IMR-90 (cell line): ENCODE measurements at regions not wholly inside any gene's neighbourhood (a gene's known extent, or its start where the extent isn't known, plus 50 kb on each side); places are given as distances from the start of the nearest gene placed in this dataset.

Experiments
- NFE2L2 ChIP-seq: fragments of 150-350 bp; IDR thresholded peaks from 2 replicates; pipeline ENCODE4 v1.6.1; 2016; ENCODE audit warnings: low read depth, mild to moderate bottlenecking, low read length
- SMC3 ChIP-seq: fragments of 150-350 bp; IDR thresholded peaks from 2 replicates; pipeline ENCODE4 v1.6.1; 2016; ENCODE audit warnings: low read depth, mild to moderate bottlenecking, antibody characterized with exemption, low read length, moderate library complexity
- TF ChIP-seq, protein P1 (sequence below): conservative IDR thresholded peaks from 2 replicates; pipeline ENCODE4 v1.5.1; 2012; ENCODE audit warnings: mild to moderate bottlenecking, low read depth, low read length, improper control_type of control experiment

DNA sequence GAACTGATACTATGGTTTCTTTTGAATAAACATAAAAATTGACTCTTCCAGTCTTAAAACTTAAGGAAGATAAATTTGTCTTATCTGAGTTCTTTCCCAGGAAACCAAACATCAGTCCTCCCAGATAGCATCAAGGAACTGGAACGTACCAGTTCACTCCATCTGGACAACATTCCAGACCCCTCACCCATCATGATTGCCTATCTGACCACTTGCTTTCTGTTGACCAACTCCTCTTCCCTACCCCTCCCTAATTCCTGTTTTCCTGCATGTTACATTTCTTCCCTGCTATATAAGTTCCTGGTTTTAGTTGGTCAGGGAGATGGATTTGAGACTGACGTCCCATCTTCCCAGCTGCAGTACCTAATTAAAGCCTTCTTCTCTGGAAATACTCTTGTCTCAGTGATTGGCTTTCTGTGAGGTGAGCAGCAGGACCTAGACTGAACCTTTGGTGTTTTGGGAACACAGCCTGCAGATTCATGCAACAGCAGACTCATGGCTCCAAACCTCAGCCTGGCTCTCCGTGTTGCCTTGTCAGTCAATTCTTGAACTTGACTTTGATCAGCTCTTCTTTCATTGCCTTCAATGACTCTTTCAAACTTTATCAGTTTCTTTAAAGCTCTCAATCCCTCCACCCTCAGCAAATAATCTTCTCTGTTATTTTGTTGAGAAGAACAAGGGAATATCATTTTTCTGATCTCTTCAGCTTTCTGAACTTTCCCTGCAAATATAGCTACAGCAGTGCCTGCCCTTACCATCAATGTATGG is 123.6 kb downstream of the RPL22L1 start (continued):
- TF ChIP-seq, protein P1, sequence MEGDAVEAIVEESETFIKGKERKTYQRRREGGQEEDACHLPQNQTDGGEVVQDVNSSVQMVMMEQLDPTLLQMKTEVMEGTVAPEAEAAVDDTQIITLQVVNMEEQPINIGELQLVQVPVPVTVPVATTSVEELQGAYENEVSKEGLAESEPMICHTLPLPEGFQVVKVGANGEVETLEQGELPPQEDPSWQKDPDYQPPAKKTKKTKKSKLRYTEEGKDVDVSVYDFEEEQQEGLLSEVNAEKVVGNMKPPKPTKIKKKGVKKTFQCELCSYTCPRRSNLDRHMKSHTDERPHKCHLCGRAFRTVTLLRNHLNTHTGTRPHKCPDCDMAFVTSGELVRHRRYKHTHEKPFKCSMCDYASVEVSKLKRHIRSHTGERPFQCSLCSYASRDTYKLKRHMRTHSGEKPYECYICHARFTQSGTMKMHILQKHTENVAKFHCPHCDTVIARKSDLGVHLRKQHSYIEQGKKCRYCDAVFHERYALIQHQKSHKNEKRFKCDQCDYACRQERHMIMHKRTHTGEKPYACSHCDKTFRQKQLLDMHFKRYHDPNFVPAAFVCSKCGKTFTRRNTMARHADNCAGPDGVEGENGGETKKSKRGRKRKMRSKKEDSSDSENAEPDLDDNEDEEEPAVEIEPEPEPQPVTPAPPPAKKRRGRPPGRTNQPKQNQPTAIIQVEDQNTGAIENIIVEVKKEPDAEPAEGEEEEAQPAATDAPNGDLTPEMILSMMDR = no peak
- TF ChIP-seq NFE2L2 = no peak
- TF ChIP-seq SMC3 = no peak
